CD14-positive monocyte (primary cell): ENCODE measurements at regions not wholly inside any gene's neighbourhood (a gene's known extent, or its start where the extent isn't known, plus 50 kb on each side); places are given as distances from the start of the nearest gene placed in this dataset.
A peak's percentile ranks its signal among the peaks of the same experiment; 100 is the strongest.

Experiments used
- DNase-seq, 3 donors: peaks; one replicate each; pipeline ENCODE4 v3.0.0-alpha.2; 2011 to 2022
- H2AFZ ChIP-seq: 2 replicates; pipeline ENCODE4 v1.6.0; 2012; ENCODE audit warnings: mild to moderate bottlenecking, low read depth, low read length, inconsistent platforms; ENCODE audit not compliant: insufficient read depth, poor library complexity, severe bottlenecking
- H3K27ac ChIP-seq, 2 donors: 1 replicate in 1 of 2; 2 replicates in 1 of 2; pipeline ENCODE4 v1.5.1; 2012 to 2013; ENCODE audit warnings: low read length in 2 of 2, control low read depth in 1 of 2, inconsistent platforms in 1 of 2, low read depth in 1 of 2, mild to moderate bottlenecking in 1 of 2
- H3K27me3 ChIP-seq, 2 donors: one replicate each; pipeline versions ENCODE4 v1.6.0 to v1.6.1; 2011 to 2013; ENCODE audit warnings: low read length in 2 of 2; ENCODE audit not compliant: control insufficient read depth in 2 of 2, insufficient read depth in 2 of 2
- H3K36me3 ChIP-seq, 2 donors: replicated peaks in 1 of 2; 1 replicate in 1 of 2; 2 replicates in 1 of 2; pipeline versions ENCODE4 v1.5.1 to v1.6.1; 2012 to 2013; ENCODE audit warnings: low read length in 2 of 2, control low read depth in 1 of 2, inconsistent platforms in 1 of 2, mild to moderate bottlenecking in 1 of 2; ENCODE audit not compliant: insufficient read depth in 2 of 2, control insufficient read depth in 1 of 2
- H3K4me1 ChIP-seq, 2 donors: 1 replicate in 1 of 2; 2 replicates in 1 of 2; pipeline versions ENCODE4 v1.5.1 to v1.6.1; 2012 to 2013; ENCODE audit warnings: low read length in 2 of 2, control low read depth in 1 of 2, inconsistent platforms in 1 of 2, mild to moderate bottlenecking in 1 of 2, moderate library complexity in 1 of 2; ENCODE audit not compliant: insufficient read depth in 2 of 2, control insufficient read depth in 1 of 2
- H3K4me2 ChIP-seq: replicated peaks from 2 replicates; pipeline ENCODE3; 2012; ENCODE audit warnings: low read length, moderate library complexity, mild to moderate bottlenecking; ENCODE audit not compliant: poor library complexity, severe bottlenecking; ENCODE audit errors: extremely low read depth
- H3K4me3 ChIP-seq, 3 experiments: fragments of 200-600 bp in 1 of 3; sonication (generic) in 1 of 3; replicated peaks in 1 of 3; 1 replicate in 2 of 3; 2 replicates in 1 of 3; pipeline ENCODE4 v1.5.1; 2011 to 2013; ENCODE audit warnings: low read length in 3 of 3, mild to moderate bottlenecking in 3 of 3, control low read depth in 2 of 3, low read depth in 2 of 3, inconsistent platforms in 1 of 3, moderate library complexity in 1 of 3
- H3K79me2 ChIP-seq: 2 replicates; pipeline ENCODE4 v1.6.0; 2012; ENCODE audit warnings: mild to moderate bottlenecking, control low read depth, inconsistent platforms, low read length, moderate library complexity; ENCODE audit not compliant: insufficient read depth
- H3K9ac ChIP-seq: 2 replicates; pipeline ENCODE4 v1.6.0; 2017; ENCODE audit warnings: low read length, mild to moderate bottlenecking; ENCODE audit not compliant: insufficient read depth, poor library complexity, severe bottlenecking
- H3K9me3 ChIP-seq, 2 donors: replicated peaks in 1 of 2; 1 replicate in 1 of 2; 2 replicates in 1 of 2; pipeline versions ENCODE4 v1.5.1 to v1.6.1; 2012 to 2013; ENCODE audit warnings: low read length in 2 of 2, control low read depth in 1 of 2; ENCODE audit not compliant: control insufficient read depth in 1 of 2, insufficient read depth in 1 of 2
- H4K20me1 ChIP-seq: 2 replicates; pipeline ENCODE4 v1.6.0; 2012; ENCODE audit warnings: mild to moderate bottlenecking, low read length, control low read depth, moderate library complexity; ENCODE audit not compliant: insufficient read depth
- H3K27ac Mint-ChIP-seq, 7 donors: one replicate each; pipeline ENCODE4 v1.8.0; 2020; ENCODE audit warnings: mild to moderate bottlenecking in 7 of 7, mixed read lengths in 7 of 7, moderate library complexity in 6 of 7, inconsistent platforms in 2 of 7
- H3K27me3 Mint-ChIP-seq, 3 donors: one replicate each; pipeline ENCODE4 v1.8.0; 2021 to 2022; ENCODE audit warnings: low read depth in 3 of 3, mild to moderate bottlenecking in 3 of 3, mixed read lengths in 3 of 3, moderate library complexity in 3 of 3, inconsistent platforms in 1 of 3
- H3K36me3 Mint-ChIP-seq, 2 donors: one replicate each; pipeline ENCODE4 v1.8.0; 2020; ENCODE audit warnings: mixed read lengths in 2 of 2, inconsistent platforms in 1 of 2, mild to moderate bottlenecking in 1 of 2
- H3K4me1 Mint-ChIP-seq: one replicate; pipeline ENCODE4 v1.8.0; 2020; ENCODE audit warnings: mild to moderate bottlenecking, mixed read lengths
- H3K4me3 Mint-ChIP-seq, 2 donors: one replicate each; pipeline ENCODE4 v1.8.0; 2020; ENCODE audit warnings: mild to moderate bottlenecking in 2 of 2, mixed read lengths in 2 of 2, moderate library complexity in 1 of 2
- H3K9me3 Mint-ChIP-seq, 7 donors: one replicate each; pipeline ENCODE4 v1.8.0; 2020 to 2022; ENCODE audit warnings: mixed read lengths in 7 of 7, mild to moderate bottlenecking in 6 of 7, moderate library complexity in 6 of 7, inconsistent platforms in 2 of 7
- WGBS: methylation state at CpG from one replicate; pipeline ENCODE4 v1.1.5; 2013; ENCODE audit warnings: missing lambda C conversion rate; ENCODE audit not compliant: insufficient coverage; 5-methylcytosine and 5-hydroxymethylcytosine counted together
- intact Hi-C, 2 donors: fragments of 100-400 bp; cut with micrococcal nuclease; formaldehyde crosslinking; loops; one replicate each; pipeline versions ENCODE4 v1.15.0 to v1.15.1; 2023
- TF ChIP-seq, protein P1 (sequence below): fragments of 200-600 bp; IDR thresholded peaks from one replicate; pipeline ENCODE4 v1.8.0; 2022; ENCODE audit warnings: antibody characterized with exemption, mild to moderate bottlenecking

DNA sequence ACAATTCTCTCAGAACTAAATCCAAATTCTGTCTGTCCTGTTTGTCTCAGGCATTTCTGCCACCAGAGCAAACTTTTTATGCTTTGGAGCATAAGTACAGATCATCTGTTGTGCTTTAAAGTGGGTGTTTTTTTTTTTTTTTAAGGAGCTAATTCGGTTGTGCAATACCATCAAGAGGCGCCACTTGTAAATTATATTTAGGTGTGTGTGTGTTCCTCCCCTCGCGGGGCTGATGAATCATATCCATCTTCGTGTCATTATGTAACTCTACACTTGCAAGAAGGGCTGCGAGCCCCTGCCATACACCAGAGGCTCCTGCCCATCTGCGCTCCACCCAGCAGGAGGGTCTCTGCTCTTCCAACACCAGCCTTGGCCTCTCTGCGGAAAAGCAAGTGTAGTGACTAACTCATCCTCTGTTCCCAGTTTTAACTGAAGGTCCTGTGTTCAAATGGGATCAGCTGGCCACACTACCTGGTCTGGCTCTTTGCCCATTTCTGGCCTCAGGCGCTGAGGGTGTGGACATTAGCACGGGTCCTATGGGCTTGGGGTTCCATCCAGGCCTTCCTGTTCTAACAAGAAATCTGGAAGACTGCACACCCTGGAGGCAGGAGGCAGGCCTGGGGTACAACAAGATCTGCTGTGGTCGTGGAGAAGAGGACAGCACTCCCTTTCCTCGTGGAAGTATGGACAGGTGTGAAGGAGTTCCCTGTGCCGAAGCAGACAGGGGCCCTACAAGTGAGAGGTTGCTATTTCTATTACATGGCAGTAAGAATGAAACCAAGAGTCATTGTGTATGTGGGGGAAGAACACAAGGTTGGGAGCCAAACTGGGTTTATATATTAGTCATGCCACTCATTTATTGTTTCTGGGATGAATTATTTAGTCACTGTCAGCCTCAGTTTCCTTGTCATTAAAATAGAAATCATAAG lies 96.1 kb upstream of the MBNL2 start:
- no peak overlapping the region for H2AFZ ChIP-seq
- no peak overlapping the region for H3K4me3 ChIP-seq
- H3K4me2 ChIP-seq = no peak overlapping the region
- Mint-ChIP-seq H3K27ac (peak overlapping the region in 1 of 7 donors; percentile 23), H3K27me3 (peaks cover 0 to 26% (median 10%) of the 10 kb centered on the region in 3 donors), H3K36me3 (no peaks in the 10 kb centered on the region), H3K4me3 (peak overlapping the region in 1 of 2 donors; percentile 26), H3K4me1 (peaks cover 21% of the 10 kb centered on the region), H3K9me3 (peaks cover 0 to 6% (median 4%) of the 10 kb centered on the region in 7 donors)
- intact Hi-C loops = no loop called here
- no peaks in the 10 kb centered on the region for H4K20me1 ChIP-seq
- TF ChIP-seq, protein P1, sequence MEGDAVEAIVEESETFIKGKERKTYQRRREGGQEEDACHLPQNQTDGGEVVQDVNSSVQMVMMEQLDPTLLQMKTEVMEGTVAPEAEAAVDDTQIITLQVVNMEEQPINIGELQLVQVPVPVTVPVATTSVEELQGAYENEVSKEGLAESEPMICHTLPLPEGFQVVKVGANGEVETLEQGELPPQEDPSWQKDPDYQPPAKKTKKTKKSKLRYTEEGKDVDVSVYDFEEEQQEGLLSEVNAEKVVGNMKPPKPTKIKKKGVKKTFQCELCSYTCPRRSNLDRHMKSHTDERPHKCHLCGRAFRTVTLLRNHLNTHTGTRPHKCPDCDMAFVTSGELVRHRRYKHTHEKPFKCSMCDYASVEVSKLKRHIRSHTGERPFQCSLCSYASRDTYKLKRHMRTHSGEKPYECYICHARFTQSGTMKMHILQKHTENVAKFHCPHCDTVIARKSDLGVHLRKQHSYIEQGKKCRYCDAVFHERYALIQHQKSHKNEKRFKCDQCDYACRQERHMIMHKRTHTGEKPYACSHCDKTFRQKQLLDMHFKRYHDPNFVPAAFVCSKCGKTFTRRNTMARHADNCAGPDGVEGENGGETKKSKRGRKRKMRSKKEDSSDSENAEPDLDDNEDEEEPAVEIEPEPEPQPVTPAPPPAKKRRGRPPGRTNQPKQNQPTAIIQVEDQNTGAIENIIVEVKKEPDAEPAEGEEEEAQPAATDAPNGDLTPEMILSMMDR = no peak
- no peaks in the 10 kb centered on the region for H3K36me3 ChIP-seq
- DNase-seq = peak; percentile 3 to 34 (median 16)
- H3K9ac ChIP-seq = no peak overlapping the region
- H3K4me1 ChIP-seq = peaks cover 14 to 15% of the 10 kb centered on the region in 2 donors
- H3K27me3 ChIP-seq = peaks cover 0 to 2% of the 10 kb centered on the region in 2 donors
- no peaks in the 10 kb centered on the region for H3K79me2 ChIP-seq
- WGBS = 69% methylated on average over 7 of the region's 13 CpGs
- H3K27ac ChIP-seq = no peak overlapping the region
- no peaks in the 10 kb centered on the region for H3K9me3 ChIP-seq

DNA sequence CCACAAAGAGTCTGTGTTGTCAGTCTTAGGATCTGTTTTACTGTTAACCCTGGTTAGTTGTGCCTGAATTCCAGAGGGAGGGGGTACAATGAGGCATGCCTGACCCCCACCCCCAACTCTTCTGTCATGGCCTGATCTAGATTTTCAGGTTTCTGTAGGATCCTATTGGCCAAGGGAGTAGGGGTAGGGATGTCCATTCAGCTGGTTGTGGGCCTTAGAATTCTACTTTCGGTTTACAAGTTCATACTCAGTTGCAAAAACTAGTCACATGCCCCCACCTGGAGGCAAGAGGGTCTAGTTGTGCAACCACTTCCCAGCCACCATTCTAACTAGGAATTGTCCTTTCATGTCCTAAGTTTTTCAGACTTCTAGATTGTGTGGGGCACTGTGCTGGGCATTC lies 94.3 kb upstream of the MBNL2 start:
- no peak overlapping the region for H3K9ac ChIP-seq
- H3K4me2 ChIP-seq = no peak overlapping the region
- H3K4me1 ChIP-seq = peaks cover 14 to 15% of the 10 kb centered on the region in 2 donors
- H3K9me3 ChIP-seq = no peaks in the 10 kb centered on the region
- no peaks in the 10 kb centered on the region for H3K36me3 ChIP-seq
- Mint-ChIP-seq H3K36me3 (no peaks in the 10 kb centered on the region), H3K4me1 (peaks cover 21% of the 10 kb centered on the region), H3K27me3 (peaks cover 5 to 29% (median 7%) of the 10 kb centered on the region in 3 donors), H3K27ac (no peak overlapping the region), H3K4me3 (no peak overlapping the region), H3K9me3 (peaks cover 0 to 6% (median 4%) of the 10 kb centered on the region in 7 donors)
- whole genome bisulfite sequencing = no CpG with 5 or more reads among the region's 1 CpG
- H4K20me1 ChIP-seq = no peaks in the 10 kb centered on the region
- no peak for DNase-seq
- TF ChIP-seq, protein P1 = no peak
- H2AFZ ChIP-seq = no peak overlapping the region
- no peak overlapping the region for H3K27ac ChIP-seq
- H3K4me3 ChIP-seq = no peak overlapping the region
- peaks cover under 1 to 6% of the 10 kb centered on the region in 2 donors for H3K27me3 ChIP-seq
- intact Hi-C loops = no loop called here
- H3K79me2 ChIP-seq = no peaks in the 10 kb centered on the region
